ENCODE measurements at regions not wholly inside any gene's neighbourhood (a gene's known extent, or its start where the extent isn't known, plus 50 kb on each side); places are given as distances from the start of the nearest gene placed in this dataset.

GRCh38 chr13:34542321-34542720 is 399.7 kb upstream of the NBEA start:
- Histone ChIP-seq H2AFZ (ENCODE audit: low read depth, low read length) (no peak overlapping the region), H3K79me2 (ENCODE audit: control insufficient read depth, insufficient read depth, low read length) (no peaks in the 10 kb centered on the region), H3K9me1 (replicated peaks; ENCODE audit: control insufficient read depth, extremely low read depth, insufficient read depth, low read length) (no peaks in the 10 kb centered on the region), H3K9me3 (replicated peaks; ENCODE audit: control insufficient read depth, insufficient read depth, low read length) (no peaks in the 10 kb centered on the region), H3K36me3 (ENCODE audit: control insufficient read depth in 2 of 2, extremely low read depth in 1 of 2, insufficient read depth in 2 of 2, low read length in 2 of 2) (no peaks in the 10 kb centered on the region), H4K20me1 (replicated peaks; ENCODE audit: control insufficient read depth, extremely low read depth, insufficient read depth, low read length) (no peaks in the 10 kb centered on the region), H3K4me1 (ENCODE audit: control insufficient read depth, extremely low read depth, insufficient read depth, low read length) (no peaks in the 10 kb centered on the region), H3K9ac (replicated peaks; ENCODE audit: extremely low read depth, insufficient read depth, low read length) (no peak overlapping the region), H3K27me3 (ENCODE audit: control insufficient read depth in 2 of 2, insufficient read depth in 2 of 2, low read length in 2 of 2) (no peaks in the 10 kb centered on the region), H3K4me3 (replicated peaks in 1 of 3; ENCODE audit: insufficient read depth in 1 of 3, low read depth in 1 of 3, low read length in 3 of 3) (no peak overlapping the region), H3K4me2 (ENCODE audit: insufficient read depth, low read length) (no peak overlapping the region), H3K27ac (ENCODE audit: insufficient read depth, low read depth, low read length) (no peak overlapping the region)
- DNase-seq (ENCODE audit: low read depth, low spot score) (no peak), FAIRE-seq (no peak)
- BruUV-seq (replicated peaks), result no TSS peak
- POLR2A ChIA-PET, result no interaction called here
- intact Hi-C loops (cut with micrococcal nuclease), result no loop called here
- dilution Hi-C loops (cut with MboI; ENCODE audit: extremely low pct_ligation_motif_present, low sequenced_read_pairs), result no loop called here
- no peak for TF ChIP-seq JUN (IDR thresholded peaks at IDR 0.05; ENCODE audit: borderline replicate concordance, insufficient read depth, insufficient read length, low read depth)
- TF ChIP-seq EZH2 (IDR thresholded peaks at IDR 0.05; ENCODE audit: borderline replicate concordance, low read depth, low read length, severe bottlenecking), result no peak
- TF ChIP-seq CTCF (IDR thresholded peaks at IDR 0.05; ENCODE audit: extremely low read depth in 1 of 2, insufficient read depth in 1 of 2, low read depth in 1 of 2, low read length in 2 of 2), result no peak
- no peak for TF ChIP-seq POLR2A (IDR thresholded peaks at IDR 0.05; ENCODE audit: low read depth, low read length)
- no peak for TF ChIP-seq GATA2 (IDR thresholded peaks at IDR 0.05; ENCODE audit: insufficient read depth, insufficient read length, low read depth, low read length)
- CTCF ChIA-PET, result no interaction called here

- CTCF ChIA-PET, result interaction anchor here (0.8 to 0.9 kb wide), 2 partner anchors 12 to 620 kb away, joined by 4 read pairs; no protein-coding TSS in a partner anchor
- H3K9me1 ChIP-seq (replicated peaks; ENCODE audit: control insufficient read depth, extremely low read depth, insufficient read depth, low read length), result no peaks in the 10 kb centered on the region
- H3K79me2 ChIP-seq (ENCODE audit: control insufficient read depth, insufficient read depth, low read length), result no peaks in the 10 kb centered on the region
- intact Hi-C loops (cut with micrococcal nuclease) (no loop called here), dilution Hi-C loops (cut with MboI; ENCODE audit: extremely low pct_ligation_motif_present, low sequenced_read_pairs) (no loop called here)
- no peaks in the 10 kb centered on the region for H4K20me1 ChIP-seq (replicated peaks; ENCODE audit: control insufficient read depth, extremely low read depth, insufficient read depth, low read length)
- FAIRE-seq (no peak), DNase-seq (ENCODE audit: low read depth, low spot score) (no peak)
- POLR2A ChIA-PET, result interaction anchor here (0.6 to 0.7 kb wide), 2 partner anchors 8 to 392 kb away, joined by 4 to 5 read pairs; no protein-coding TSS in a partner anchor
- H3K4me2 ChIP-seq (ENCODE audit: insufficient read depth, low read length), result no peak overlapping the region
- H3K4me3 ChIP-seq (replicated peaks in 1 of 3; ENCODE audit: insufficient read depth in 1 of 3, low read depth in 1 of 3, low read length in 3 of 3), result no peak overlapping the region
- no peaks in the 10 kb centered on the region for H3K36me3 ChIP-seq (ENCODE audit: control insufficient read depth in 2 of 2, extremely low read depth in 1 of 2, insufficient read depth in 2 of 2, low read length in 2 of 2)
- H3K9me3 ChIP-seq (replicated peaks; ENCODE audit: control insufficient read depth, insufficient read depth, low read length), result no peaks in the 10 kb centered on the region
- no peak overlapping the region for H2AFZ ChIP-seq (ENCODE audit: low read depth, low read length)
- H3K4me1 ChIP-seq (ENCODE audit: control insufficient read depth, extremely low read depth, insufficient read depth, low read length), result no peaks in the 10 kb centered on the region
- no TSS peak for BruUV-seq (replicated peaks)
- no peak overlapping the region for H3K27ac ChIP-seq (ENCODE audit: insufficient read depth, low read depth, low read length)
- TF ChIP-seq JUN (IDR thresholded peaks at IDR 0.05; ENCODE audit: borderline replicate concordance, insufficient read depth, insufficient read length, low read depth) (no peak), GATA2 (IDR thresholded peaks at IDR 0.05; ENCODE audit: insufficient read depth, insufficient read length, low read depth, low read length) (no peak), FOS (IDR thresholded peaks at IDR 0.05; ENCODE audit: borderline replicate concordance, insufficient read depth, low read length) (no peak), MYC (IDR thresholded peaks at IDR 0.05; ENCODE audit: low read depth, low read length) (no peak), EZH2 (IDR thresholded peaks at IDR 0.05; ENCODE audit: borderline replicate concordance, low read depth, low read length, severe bottlenecking) (no peak), POLR2AphosphoS5 (IDR thresholded peaks at IDR 0.05; ENCODE audit: insufficient read depth, low read depth, low read length) (no peak), MAX (IDR thresholded peaks at IDR 0.05; ENCODE audit: insufficient read depth, insufficient read length) (no peak), CTCF (IDR thresholded peaks at IDR 0.05; ENCODE audit: extremely low read depth in 1 of 2, insufficient read depth in 1 of 2, low read depth in 1 of 2, low read length in 2 of 2) (no peak), POLR2A (IDR thresholded peaks at IDR 0.05; ENCODE audit: low read depth, low read length) (no peak)
- H3K27me3 ChIP-seq (ENCODE audit: control insufficient read depth in 2 of 2, insufficient read depth in 2 of 2, low read length in 2 of 2), result no peaks in the 10 kb centered on the region
- no peak overlapping the region for H3K9ac ChIP-seq (replicated peaks; ENCODE audit: extremely low read depth, insufficient read depth, low read length)
Measured at GRCh38 chr13:34543836-34544235, 398.2 kb upstream of the NBEA start.
